H9 (cell line): ENCODE measurements at regions not wholly inside any gene's neighbourhood (a gene's known extent, or its start where the extent isn't known, plus 50 kb on each side); places are given as distances from the start of the nearest gene placed in this dataset.

Experiments used
- DNase-seq: peaks from one replicate; pipeline ENCODE4 v3.0.0-alpha.2; 2017
- H2AFZ ChIP-seq: one replicate; pipeline ENCODE4 v1.6.1; 2013; ENCODE audit warnings: mild to moderate bottlenecking, low read length, control low read depth, moderate library complexity
- H2AK5ac ChIP-seq: 2 replicates; pipeline ENCODE4 v1.6.1; 2013; ENCODE audit warnings: low read length, control low read depth, mixed read lengths; ENCODE audit not compliant: insufficient read length
- H2BK120ac ChIP-seq: one replicate; pipeline ENCODE4 v1.6.1; 2013; ENCODE audit warnings: low read depth, mild to moderate bottlenecking, low read length, control low read depth, inconsistent platforms; ENCODE audit not compliant: poor library complexity, severe bottlenecking
- H2BK12ac ChIP-seq: 2 replicates; pipeline ENCODE4 v1.6.1; 2013; ENCODE audit warnings: low read length, control low read depth, mixed read lengths, low read depth; ENCODE audit not compliant: insufficient read length
- H2BK15ac ChIP-seq: 2 replicates; pipeline ENCODE4 v1.6.1; 2013; ENCODE audit warnings: low read depth, low read length, control low read depth
- H2BK20ac ChIP-seq: one replicate; pipeline ENCODE4 v1.6.1; 2013; ENCODE audit warnings: low read depth, mild to moderate bottlenecking, low read length, control low read depth, inconsistent platforms; ENCODE audit not compliant: poor library complexity, severe bottlenecking
- H2BK5ac ChIP-seq: 2 replicates; pipeline ENCODE4 v1.6.1; 2013; ENCODE audit warnings: low read length, control low read depth, mixed read lengths; ENCODE audit not compliant: insufficient read length
- H3K14ac ChIP-seq: 2 replicates; pipeline ENCODE4 v1.6.1; 2013; ENCODE audit warnings: low read length, control low read depth; ENCODE audit not compliant: insufficient read depth
- H3K18ac ChIP-seq: 2 replicates; pipeline ENCODE4 v1.6.1; 2013; ENCODE audit warnings: low read depth, mild to moderate bottlenecking, mixed read lengths, low read length, control low read depth; ENCODE audit not compliant: insufficient read length
- H3K23ac ChIP-seq: 2 replicates; pipeline ENCODE4 v1.6.1; 2013; ENCODE audit warnings: low read length, control low read depth, mixed read lengths, low read depth; ENCODE audit not compliant: insufficient read length
- H3K23me2 ChIP-seq: 2 replicates; pipeline ENCODE4 v1.6.1; 2013; ENCODE audit warnings: low read depth, mild to moderate bottlenecking, mixed read lengths, low read length, control low read depth; ENCODE audit not compliant: insufficient read length, poor library complexity, severe bottlenecking
- H3K27ac ChIP-seq: 2 replicates; pipeline ENCODE4 v1.5.1; 2013; ENCODE audit warnings: low read length, control low read depth, mixed read lengths, low read depth; ENCODE audit not compliant: insufficient read length
- H3K27me3 ChIP-seq: 2 replicates; pipeline ENCODE4 v1.6.1; 2013; ENCODE audit warnings: low read length, control low read depth, inconsistent platforms; ENCODE audit not compliant: insufficient read depth
- H3K4ac ChIP-seq: 2 replicates; pipeline ENCODE4 v1.6.1; 2013; ENCODE audit warnings: low read depth, mild to moderate bottlenecking, control low read depth, inconsistent platforms, low read length, moderate library complexity
- H3K4me1 ChIP-seq: 2 replicates; pipeline ENCODE4 v1.6.1; 2013; ENCODE audit warnings: low read length, control low read depth, inconsistent platforms; ENCODE audit not compliant: insufficient read depth
- H3K4me2 ChIP-seq: 2 replicates; pipeline ENCODE4 v1.6.1; 2013; ENCODE audit warnings: low read length, control low read depth, mixed read lengths; ENCODE audit not compliant: insufficient read length, insufficient read depth
- H3K56ac ChIP-seq: 2 replicates; pipeline ENCODE4 v1.6.1; 2013; ENCODE audit warnings: low read depth, mild to moderate bottlenecking, mixed read lengths, low read length, control low read depth; ENCODE audit not compliant: insufficient read length
- H3K79me1 ChIP-seq: 2 replicates; pipeline ENCODE4 v1.6.1; 2013; ENCODE audit warnings: low read depth, mild to moderate bottlenecking, moderate library complexity, low read length, control low read depth, inconsistent platforms; ENCODE audit not compliant: insufficient read depth, poor library complexity, severe bottlenecking
- H3K79me2 ChIP-seq: 2 replicates; pipeline ENCODE4 v1.6.1; 2013; ENCODE audit warnings: low read length, control low read depth, inconsistent platforms; ENCODE audit not compliant: insufficient read depth
- H3K9ac ChIP-seq: 2 replicates; pipeline ENCODE4 v1.6.1; 2013; ENCODE audit warnings: low read length, control low read depth, mixed read lengths; ENCODE audit not compliant: insufficient read length; ENCODE audit errors: extremely low read depth
- H3K9me3 ChIP-seq: one replicate; pipeline ENCODE4 v1.6.1; 2013; ENCODE audit warnings: low read depth, low read length, inconsistent platforms; ENCODE audit not compliant: control insufficient read depth
- H3T11ph ChIP-seq: one replicate; pipeline ENCODE4 v1.6.1; 2013; ENCODE audit warnings: mild to moderate bottlenecking, low read length, control low read depth, inconsistent platforms
- H4K20me1 ChIP-seq: one replicate; pipeline ENCODE4 v1.6.1; 2013; ENCODE audit not compliant: control insufficient read depth, insufficient read length, insufficient read depth
- H4K5ac ChIP-seq: 2 replicates; pipeline ENCODE4 v1.6.1; 2013; ENCODE audit warnings: low read depth, mild to moderate bottlenecking, mixed read lengths, low read length, control low read depth; ENCODE audit not compliant: insufficient read length
- H4K8ac ChIP-seq: replicated peaks from 2 replicates; pipeline ENCODE4 v1.6.1; 2013; ENCODE audit warnings: low read length, control low read depth, mixed read lengths, low read depth; ENCODE audit not compliant: insufficient read length
- H4K91ac ChIP-seq: 2 replicates; pipeline ENCODE4 v1.6.1; 2013; ENCODE audit warnings: low read depth, mild to moderate bottlenecking, moderate library complexity, mixed read lengths, low read length, control low read depth; ENCODE audit not compliant: insufficient read length
- H3K27ac Mint-ChIP-seq, 3 experiments: 2 replicates in 2 of 3; 3 replicates in 1 of 3; pipeline ENCODE4 v1.8.0; 2020 to 2021; ENCODE audit warnings: mixed read lengths in 3 of 3, mild to moderate bottlenecking in 1 of 3, moderate library complexity in 1 of 3
- H3K27me3 Mint-ChIP-seq: 2 replicates; pipeline ENCODE4 v1.8.0; 2021; ENCODE audit warnings: low read depth, mild to moderate bottlenecking, moderate library complexity, mixed read lengths
- H3K36me3 Mint-ChIP-seq, 3 experiments: 2 replicates in 2 of 3; 3 replicates in 1 of 3; pipeline ENCODE4 v1.8.0; 2020 to 2021; ENCODE audit warnings: low read depth in 3 of 3, mixed read lengths in 3 of 3; ENCODE audit not compliant: insufficient read depth in 1 of 3
- H3K4me1 Mint-ChIP-seq, 2 experiments: 2 replicates each; pipeline ENCODE4 v1.8.0; 2020; ENCODE audit warnings: mixed read lengths in 2 of 2
- H3K4me3 Mint-ChIP-seq, 2 experiments: 2 replicates in 1 of 2; 3 replicates in 1 of 2; pipeline ENCODE4 v1.8.0; 2020 to 2021; ENCODE audit warnings: mild to moderate bottlenecking in 2 of 2, mixed read lengths in 2 of 2, moderate library complexity in 1 of 2
- H3K9me3 Mint-ChIP-seq, 2 experiments: 2 replicates in 1 of 2; 3 replicates in 1 of 2; pipeline ENCODE4 v1.8.0; 2020; ENCODE audit warnings: mild to moderate bottlenecking in 2 of 2, mixed read lengths in 2 of 2, moderate library complexity in 1 of 2
- CTCF ChIP-seq: fragments of 200-600 bp; sonication (generic); conservative IDR thresholded peaks from 3 replicates; pipeline ENCODE4 v1.8.0; 2021; ENCODE audit warnings: antibody characterized with exemption, mild to moderate bottlenecking
- whole genome bisulfite sequencing: extraction: QIAGEN DNeasy Blood & Tissue Kit; methylation state at CpG from one replicate; pipeline ENCODE4 v1.1.7; 2013; ENCODE audit warnings: missing lambda C conversion rate, low lambda C conversion rate, mixed read lengths; ENCODE audit not compliant: insufficient read length; ENCODE audit errors: extremely low coverage; 5-methylcytosine and 5-hydroxymethylcytosine counted together

- Histone ChIP-seq H3K14ac (no peak overlapping the region), H4K5ac (no peak overlapping the region), H3K56ac (no peak overlapping the region), H2BK20ac (no peak overlapping the region), H2AK5ac (no peak overlapping the region), H3K27me3 (no peaks in the 10 kb centered on the region), H3K18ac (no peak overlapping the region), H3K79me2 (no peaks in the 10 kb centered on the region), H3K4ac (no peak overlapping the region), H2BK120ac (no peak overlapping the region), H3K9ac (no peak overlapping the region), H3K79me1 (no peaks in the 10 kb centered on the region), H2BK12ac (no peak overlapping the region), H3K27ac (no peak overlapping the region), H4K20me1 (no peaks in the 10 kb centered on the region), H2BK15ac (no peak overlapping the region), H3K4me1 (no peaks in the 10 kb centered on the region; the same call in 1 of the 2 replicates), H3T11ph (no peak overlapping the region), H2AFZ (no peak overlapping the region), H4K91ac (no peak overlapping the region), H3K23ac (no peak overlapping the region), H3K4me2 (no peak overlapping the region), H3K23me2 (no peaks in the 10 kb centered on the region), H3K9me3 (no peaks in the 10 kb centered on the region), H4K8ac (no peak overlapping the region), H2BK5ac (no peak overlapping the region)
- no peak for TF ChIP-seq CTCF
- Mint-ChIP-seq H3K4me3 (no peak overlapping the region), H3K36me3 (no peaks in the 10 kb centered on the region), H3K27me3 (no peaks in the 10 kb centered on the region), H3K27ac (no peak overlapping the region), H3K9me3 (no peaks in the 10 kb centered on the region; a peak in 1 of 5 replicates), H3K4me1 (peaks cover 0 to 4% of the 10 kb centered on the region in 2 experiments; a peak in 1 of 4 replicates)
- no CpG with 5 or more reads among the region's 2 CpGs for WGBS
- no peak for DNase-seq
Observed at GRCh38 chr3:25110642-25111041, 317.4 kb upstream of the RARB start.
